ENCODE measurements at regions not wholly inside any gene's neighbourhood (a gene's known extent, or its start where the extent isn't known, plus 50 kb on each side); places are given as distances from the start of the nearest gene placed in this dataset.

GRCh38 chr5:20615888-20616563, 628.0 kb upstream of the CDH18 start:
- DNase-seq: no peak

GRCh38 chr5:20611620-20612019, 623.6 kb upstream of the CDH18 start:
- no peak for DNase-seq

GRCh38 chr5:20610681-20611080, 622.7 kb upstream of the CDH18 start:
- DNase-seq: no peak

- DNase-seq: no peak
Measured at GRCh38 chr5:20609126-20609525, 621.1 kb upstream of the CDH18 start.

GRCh38 chr5:20608567-20608966, 620.6 kb upstream of the CDH18 start:
- no peak for DNase-seq

- DNase-seq: no peak
Measured at GRCh38 chr5:20605732-20606525, 617.9 kb upstream of the CDH18 start.

GRCh38 chr5:20604992-20605391, 617.0 kb upstream of the CDH18 start:
- no peak for DNase-seq

GRCh38 chr5:20601678-20602100, 613.7 kb upstream of the CDH18 start:
- DNase-seq: no peak

GRCh38 chr5:20590356-20590755, 602.4 kb upstream of the CDH18 start:
- no peak for DNase-seq

- no peak for DNase-seq
Measured at GRCh38 chr5:20575571-20575970, 587.6 kb upstream of the CDH18 start.

- no peak for DNase-seq
Measured at GRCh38 chr5:20574576-20574975, 586.6 kb upstream of the CDH18 start.

- DNase-seq: no peak
Measured at GRCh38 chr5:20572614-20573013, 584.6 kb upstream of the CDH18 start.

- DNase-seq: no peak
Measured at GRCh38 chr5:20570486-20570885, 582.5 kb upstream of the CDH18 start.

- no peak for DNase-seq
Measured at GRCh38 chr5:20562544-20562943, 574.5 kb upstream of the CDH18 start.

GRCh38 chr5:20559845-20560244, 571.8 kb upstream of the CDH18 start:
- no peak for DNase-seq

- DNase-seq: no peak
Measured at GRCh38 chr5:20556115-20556763, 568.2 kb upstream of the CDH18 start.

GRCh38 chr5:20555034-20555433, 567.0 kb upstream of the CDH18 start:
- DNase-seq: no peak

GRCh38 chr5:20554001-20554400, 566.0 kb upstream of the CDH18 start:
- no peak for DNase-seq

GRCh38 chr5:20537911-20538703, 550.1 kb upstream of the CDH18 start:
- no peak for DNase-seq

GRCh38 chr5:20536813-20537212, 548.8 kb upstream of the CDH18 start:
- DNase-seq: no peak

GRCh38 chr5:20536341-20536740, 548.3 kb upstream of the CDH18 start:
- no peak for DNase-seq

- no peak for DNase-seq
Measured at GRCh38 chr5:20528471-20528870, 540.5 kb upstream of the CDH18 start.

GRCh38 chr5:20524991-20525529, 537.1 kb upstream of the CDH18 start:
- no peak for DNase-seq

Measured in stimulated activated CD4-positive, alpha-beta T cell treated with anti-CD3 and anti-CD28 coated beads, Interleukin-15, amount 100 ng/mL, for 24 hours (primary cell).